NCI-H2081 treated with DMSO at 0.1 percent for 48 hours (cell line): ENCODE measurements at regions not wholly inside any gene's neighbourhood (a gene's known extent, or its start where the extent isn't known, plus 50 kb on each side); places are given as distances from the start of the nearest gene placed in this dataset.
A peak's percentile ranks its signal among the peaks of the same experiment; 100 is the strongest.

Experiments
- DNase-seq: peaks from one replicate; lab custom pipeline; 2025; lab: John Stamatoyannopoulos, UW

GRCh38 chr15:97174886-97175540, 785.5 kb upstream of the ARRDC4 start:
- no peak for DNase-seq

- DNase-seq, result no peak
Observed at GRCh38 chr15:97177151-97177577, 783.3 kb upstream of the ARRDC4 start.

GRCh38 chr15:97182581-97182980, 777.9 kb upstream of the ARRDC4 start:
- no peak for DNase-seq

- DNase-seq, result no peak
Observed at GRCh38 chr15:97189162-97189780, 771.2 kb upstream of the ARRDC4 start.

GRCh38 chr15:97194750-97195149, 765.8 kb upstream of the ARRDC4 start:
- DNase-seq, result no peak

- DNase-seq, result no peak
Observed at GRCh38 chr15:97196048-97197014, 764.2 kb upstream of the ARRDC4 start.

GRCh38 chr15:97199393-97200051, 761.0 kb upstream of the ARRDC4 start:
- no peak for DNase-seq

GRCh38 chr15:97200161-97200560, 760.3 kb upstream of the ARRDC4 start:
- DNase-seq, result no peak

- DNase-seq, result no peak
Observed at GRCh38 chr15:97210277-97210676, 750.2 kb upstream of the ARRDC4 start.

- DNase-seq, result no peak
Observed at GRCh38 chr15:97215629-97216028, 744.9 kb upstream of the ARRDC4 start.

- DNase-seq, result no peak
Observed at GRCh38 chr15:97224191-97224641, 736.3 kb upstream of the ARRDC4 start.

GRCh38 chr15:97234851-97235610, 725.5 kb upstream of the ARRDC4 start:
- peak; percentile 18 for DNase-seq

GRCh38 chr15:97235611-97235985, 724.9 kb upstream of the ARRDC4 start:
- no peak for DNase-seq

GRCh38 chr15:97236140-97236539, 724.4 kb upstream of the ARRDC4 start:
- no peak for DNase-seq

- no peak for DNase-seq
Observed at GRCh38 chr15:97237160-97237559, 723.3 kb upstream of the ARRDC4 start.

GRCh38 chr15:97248376-97248775, 712.1 kb upstream of the ARRDC4 start:
- DNase-seq, result no peak

- no peak for DNase-seq
Observed at GRCh38 chr15:97259943-97260342, 700.6 kb upstream of the ARRDC4 start.

GRCh38 chr15:97301166-97301565, 659.3 kb upstream of the ARRDC4 start:
- no peak for DNase-seq

GRCh38 chr15:97316362-97316761, 644.1 kb upstream of the ARRDC4 start:
- DNase-seq, result no peak

GRCh38 chr15:97317163-97317562, 643.3 kb upstream of the ARRDC4 start:
- no peak for DNase-seq

GRCh38 chr15:97319291-97319690, 641.2 kb upstream of the ARRDC4 start:
- DNase-seq, result no peak
